ENCODE measurements at regions not wholly inside any gene's neighbourhood (a gene's known extent, or its start where the extent isn't known, plus 50 kb on each side); places are given as distances from the start of the nearest gene placed in this dataset.

DNA sequence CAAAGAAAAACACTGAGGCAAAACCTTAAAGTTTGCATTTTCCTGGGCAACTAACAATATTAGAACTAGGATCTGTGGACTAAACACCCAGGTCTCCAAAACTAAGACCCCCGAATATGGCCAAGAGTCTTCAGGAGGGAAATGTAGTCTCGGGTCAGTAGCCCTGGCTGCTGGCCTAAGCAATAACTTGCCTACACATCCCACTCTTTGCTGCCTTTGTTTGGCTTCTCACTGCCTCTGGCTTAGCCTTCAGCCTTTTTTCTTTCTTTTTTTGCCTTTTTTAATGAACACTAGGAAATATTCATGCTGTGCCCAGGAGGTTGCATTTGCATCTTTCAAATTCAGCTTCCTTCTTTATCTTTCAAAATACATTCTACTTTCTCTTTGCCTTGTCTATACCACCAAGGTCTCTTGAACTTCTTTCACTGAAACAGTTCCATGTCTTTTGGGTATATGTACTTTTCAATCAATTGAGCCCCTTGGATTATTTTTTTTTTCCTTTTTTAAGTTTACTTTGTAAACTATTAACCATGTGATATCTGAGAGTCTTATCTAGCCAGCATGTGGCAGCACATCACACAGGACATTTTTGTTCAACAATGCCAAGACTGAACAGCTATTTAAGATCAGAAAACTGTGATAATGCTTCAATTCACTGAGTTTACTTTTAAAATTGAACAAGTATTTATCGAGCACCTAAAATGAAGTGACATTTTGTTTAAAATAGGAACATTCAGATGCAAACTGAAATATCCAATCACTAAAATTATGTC, 165.0 kb upstream of the TRPC6 start:
- no peak for DNase-seq (ENCODE audit: low read depth in 1 of 2, low spot score in 2 of 2)

More for the DNA sequence above, 165.0 kb upstream of the TRPC6 start:
- Histone ChIP-seq H3K9me3 (ENCODE audit: insufficient read depth in 2 of 2, low read depth in 1 of 2, low read length in 1 of 2) (no peaks in the 10 kb centered on the region), H3K4me2 (ENCODE audit: insufficient read depth in 1 of 2, low read depth in 2 of 2, low read length in 2 of 2) (peak overlapping the region in 1 of 2 experiments; percentile 43; a peak in 3 of 4 replicates), H3K56ac (replicated peaks; ENCODE audit: insufficient read length, low read depth, low read length) (no peak overlapping the region), H3K23ac (ENCODE audit: insufficient read length) (no peak overlapping the region), H2BK12ac (ENCODE audit: low read depth, low read length) (no peak overlapping the region), H3K18ac (ENCODE audit: extremely low read depth, low read length) (no peak overlapping the region), H2AK5ac (ENCODE audit: low read depth, low read length) (no peak overlapping the region), H4K20me1 (replicated peaks in 1 of 2; ENCODE audit: control insufficient read depth in 1 of 2, insufficient read depth in 2 of 2, low read length in 2 of 2) (no peaks in the 10 kb centered on the region), H3K14ac (ENCODE audit: insufficient read length) (no peak overlapping the region), H2AFZ (ENCODE audit: low read length) (peak overlapping the region; percentile 70; the same call in 1 of the 2 replicates), H3K4me3 (ENCODE audit: extremely low read depth in 1 of 4, insufficient read depth in 2 of 4, low read depth in 3 of 4, low read length in 4 of 4) (peak overlapping the region in 1 of 4 experiments; percentile 3; a peak in 1 of 8 replicates), H4K8ac (ENCODE audit: extremely low read depth, insufficient read depth, low read length) (no peak overlapping the region), H3K36me3 (ENCODE audit: control insufficient read depth in 2 of 4, insufficient read depth in 4 of 4, low read length in 3 of 4) (no peaks in the 10 kb centered on the region), H3K4me1 (replicated peaks in 1 of 4; ENCODE audit: control insufficient read depth in 3 of 4, insufficient read depth in 4 of 4, low read length in 3 of 4) (peaks cover 0 to 7% (median 2%) of the 10 kb centered on the region in 4 experiments; a peak in 3 of 7 replicates), H3K27ac (ENCODE audit: low read depth, low read length) (no peak overlapping the region; the same call in 1 of the 2 replicates), H4K5ac (ENCODE audit: insufficient read length, low read depth, low read length) (no peak overlapping the region), H2BK20ac (ENCODE audit: low read length) (no peak overlapping the region), H2BK120ac (replicated peaks; ENCODE audit: low read depth, low read length) (no peak overlapping the region), H3K79me2 (ENCODE audit: control insufficient read depth in 1 of 2, insufficient read depth in 2 of 2, low read length in 2 of 2) (no peaks in the 10 kb centered on the region), H2BK5ac (ENCODE audit: low read depth, low read length) (no peak overlapping the region), H3K23me2 (ENCODE audit: low read depth, low read length) (no peaks in the 10 kb centered on the region), H3K79me1 (ENCODE audit: low read depth, low read length) (no peaks in the 10 kb centered on the region), H3K27me3 (replicated peaks in 1 of 4; ENCODE audit: control insufficient read depth in 3 of 4, extremely low read depth in 1 of 4, insufficient read depth in 3 of 4, low read length in 3 of 4) (no peaks in the 10 kb centered on the region), H2BK15ac (ENCODE audit: low read length) (no peak overlapping the region), H4K91ac (replicated peaks; ENCODE audit: insufficient read length, low read length) (no peak overlapping the region), H3K4ac (replicated peaks; ENCODE audit: insufficient read length, low read depth, low read length) (no peak overlapping the region), H3K9ac (replicated peaks in 1 of 4; ENCODE audit: extremely low read depth in 1 of 4, low read depth in 3 of 4, low read length in 3 of 4) (peak overlapping the region in 1 of 4 experiments; percentile 49; a peak in 2 of 7 replicates)
- POLR2A ChIA-PET (ENCODE audit: partially characterized antibody), result no interaction called here
- FAIRE-seq, result no peak
- TF ChIP-seq E2F6 (IDR thresholded peaks at IDR 0.05), result no peak
- no peak for TF ChIP-seq SAP30 (IDR thresholded peaks at IDR 0.05; ENCODE audit: insufficient read depth, insufficient replicate concordance, low read length)
- TF ChIP-seq SP1 (IDR thresholded peaks at IDR 0.05; ENCODE audit: low read depth, low read length), result no peak
- no peak for TF ChIP-seq HDAC2 (IDR thresholded peaks at IDR 0.05; ENCODE audit: borderline replicate concordance in 1 of 2, low read depth in 2 of 2, low read length in 2 of 2)
- no peak for TF ChIP-seq CTBP2 (IDR thresholded peaks at IDR 0.05; ENCODE audit: borderline replicate concordance, insufficient read depth, insufficient read length, low read length)
- no peak for TF ChIP-seq EZH2 (IDR thresholded peaks at IDR 0.05; ENCODE audit: low read depth, low read length, severe bottlenecking)
- no peak for TF ChIP-seq CBX5 (IDR thresholded peaks at IDR 0.05; ENCODE audit: low read depth, low read length)
- TF ChIP-seq EGR1 (IDR thresholded peaks at IDR 0.05; ENCODE audit: borderline replicate concordance, low read depth, low read length), result no peak
- no peak for TF ChIP-seq GABPA (IDR thresholded peaks at IDR 0.05; ENCODE audit: borderline replicate concordance, insufficient read depth, low read length)
- no peak for TF ChIP-seq CHD1 (IDR thresholded peaks at IDR 0.05; ENCODE audit: low read depth, low read length)
- no peak for TF ChIP-seq BRCA1 (IDR thresholded peaks at IDR 0.05; ENCODE audit: low read depth, low read length)
- CTCF ChIA-PET (ENCODE audit: partially characterized antibody), result interaction anchor here (0.6 to 2.5 kb wide), 2 partner anchors 11 to 68 kb away, joined by 3 to 8 read pairs; no protein-coding TSS in a partner anchor
- WGBS, 2 experiments (ENCODE audit: extremely low coverage in 1 of 2, insufficient coverage in 1 of 2, insufficient read length in 1 of 2, insufficient replicate concordance in 2 of 2, low coverage in 1 of 2, low lambda C conversion rate in 2 of 2, missing lambda C conversion rate in 1 of 2), result 57% methylated on average over 3 of the region's 3 CpGs; no CpG with 5 or more reads in 1 of the 2 experiments
